Neural crest cell (in vitro differentiated cells): ENCODE measurements at regions not wholly inside any gene's neighbourhood (a gene's known extent, or its start where the extent isn't known, plus 50 kb on each side); places are given as distances from the start of the nearest gene placed in this dataset.
A peak's percentile ranks its signal among the peaks of the same experiment; 100 is the strongest.
"Not testable (repeated sequence)": the region's sequence is repeated elsewhere in the genome, so short reads cannot be mapped to it uniquely, and the experiment has no call there.

Source experiments
- DNase-seq: peaks from one replicate; pipeline ENCODE4 v3.0.0; 2021; ENCODE audit warnings: low read depth, mixed read lengths, low spot score
- H3K27ac Mint-ChIP-seq: one replicate; pipeline ENCODE4 v1.8.0; 2021; ENCODE audit warnings: mild to moderate bottlenecking, mixed read lengths; ENCODE audit not compliant: unreplicated experiment
- H3K27me3 Mint-ChIP-seq: 2 replicates; pipeline ENCODE4 v1.8.0; 2021; ENCODE audit warnings: low read depth, mild to moderate bottlenecking, mixed read lengths
- H3K36me3 Mint-ChIP-seq: 2 replicates; pipeline ENCODE4 v1.8.0; 2021; ENCODE audit warnings: low read depth, mild to moderate bottlenecking, mixed read lengths
- H3K4me1 Mint-ChIP-seq: 2 replicates; pipeline ENCODE4 v1.8.0; 2021; ENCODE audit warnings: mixed read lengths
- H3K4me3 Mint-ChIP-seq: one replicate; pipeline ENCODE4 v1.8.0; 2021; ENCODE audit warnings: mild to moderate bottlenecking, mixed read lengths
- H3K9me3 Mint-ChIP-seq: 2 replicates; pipeline ENCODE4 v1.8.0; 2021; ENCODE audit warnings: mixed read lengths
- CTCF ChIP-seq: fragments of 200-600 bp; sonication (generic); conservative IDR thresholded peaks from 2 replicates; pipeline ENCODE4 v1.5.0; 2021; ENCODE audit warnings: antibody characterized with exemption, mild to moderate bottlenecking

GRCh38 chr17:16878084-16878483 is 93.8 kb downstream of the TNFRSF13B start:
- Mint-ChIP-seq H3K36me3 (no peaks in the 10 kb centered on the region), H3K4me3 (no peak overlapping the region), H3K9me3 (peaks cover 5% of the 10 kb centered on the region), H3K27me3 (no peaks in the 10 kb centered on the region), H3K27ac (no peak overlapping the region), H3K4me1 (no peaks in the 10 kb centered on the region)
- no peak for TF ChIP-seq CTCF
- DNase-seq: no peak

GRCh38 chr17:16877099-16877498 is 94.8 kb downstream of the TNFRSF13B start:
- Mint-ChIP-seq H3K36me3 (no peaks in the 10 kb centered on the region), H3K4me3 (no peak overlapping the region), H3K27me3 (no peaks in the 10 kb centered on the region), H3K27ac (peak overlapping the region; percentile 35), H3K4me1 (no peaks in the 10 kb centered on the region), H3K9me3 (peaks cover 5% of the 10 kb centered on the region)
- TF ChIP-seq CTCF: no peak
- no peak for DNase-seq

- no peak for DNase-seq
- H3K4me3 Mint-ChIP-seq: no peak overlapping the region
- H3K27ac Mint-ChIP-seq: no peak overlapping the region
- peaks cover 5% of the 10 kb centered on the region for H3K9me3 Mint-ChIP-seq
- no peak for TF ChIP-seq CTCF
- H3K36me3 Mint-ChIP-seq: no peaks in the 10 kb centered on the region
- no peaks in the 10 kb centered on the region for H3K27me3 Mint-ChIP-seq
- H3K4me1 Mint-ChIP-seq: no peaks in the 10 kb centered on the region
Observed at GRCh38 chr17:16875662-16876061, 96.3 kb downstream of the TNFRSF13B start.

DNA sequence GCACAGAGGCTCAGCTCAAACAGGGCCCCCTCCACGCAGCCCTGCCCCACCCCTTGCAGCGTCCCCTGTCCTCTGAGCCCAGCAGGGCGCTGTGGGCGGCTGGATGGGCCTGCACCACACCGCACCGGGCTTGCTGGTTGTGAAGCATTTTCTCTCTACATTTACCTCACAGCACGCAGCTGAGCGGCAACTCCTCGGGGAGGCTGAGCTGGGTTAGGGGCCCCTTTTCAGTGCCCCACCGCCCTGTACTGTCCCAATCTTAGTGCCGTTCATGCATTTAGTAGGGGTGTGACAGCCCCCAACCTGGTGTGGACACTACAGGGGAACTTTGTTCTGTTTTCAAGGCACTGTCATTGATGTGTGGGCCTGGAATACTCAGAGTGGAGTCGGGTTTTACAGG is 97.7 kb downstream of the TNFRSF13B start:
- H3K4me3 Mint-ChIP-seq, H3K27ac Mint-ChIP-seq, H3K9me3 Mint-ChIP-seq, H3K4me1 Mint-ChIP-seq, H3K27me3 Mint-ChIP-seq, H3K36me3 Mint-ChIP-seq, DNase-seq: not testable (repeated sequence)

GRCh38 chr17:16873174-16874035 is 98.5 kb downstream of the TNFRSF13B start:
- Mint-ChIP-seq H3K27me3 (no peaks in the 10 kb centered on the region), H3K27ac (no peak overlapping the region), H3K9me3 (peaks cover 5% of the 10 kb centered on the region), H3K4me3 (no peak overlapping the region), H3K4me1 (no peaks in the 10 kb centered on the region), H3K36me3 (no peaks in the 10 kb centered on the region)
- peak; percentile 50 for DNase-seq
- TF ChIP-seq CTCF: peak; percentile 70

DNA sequence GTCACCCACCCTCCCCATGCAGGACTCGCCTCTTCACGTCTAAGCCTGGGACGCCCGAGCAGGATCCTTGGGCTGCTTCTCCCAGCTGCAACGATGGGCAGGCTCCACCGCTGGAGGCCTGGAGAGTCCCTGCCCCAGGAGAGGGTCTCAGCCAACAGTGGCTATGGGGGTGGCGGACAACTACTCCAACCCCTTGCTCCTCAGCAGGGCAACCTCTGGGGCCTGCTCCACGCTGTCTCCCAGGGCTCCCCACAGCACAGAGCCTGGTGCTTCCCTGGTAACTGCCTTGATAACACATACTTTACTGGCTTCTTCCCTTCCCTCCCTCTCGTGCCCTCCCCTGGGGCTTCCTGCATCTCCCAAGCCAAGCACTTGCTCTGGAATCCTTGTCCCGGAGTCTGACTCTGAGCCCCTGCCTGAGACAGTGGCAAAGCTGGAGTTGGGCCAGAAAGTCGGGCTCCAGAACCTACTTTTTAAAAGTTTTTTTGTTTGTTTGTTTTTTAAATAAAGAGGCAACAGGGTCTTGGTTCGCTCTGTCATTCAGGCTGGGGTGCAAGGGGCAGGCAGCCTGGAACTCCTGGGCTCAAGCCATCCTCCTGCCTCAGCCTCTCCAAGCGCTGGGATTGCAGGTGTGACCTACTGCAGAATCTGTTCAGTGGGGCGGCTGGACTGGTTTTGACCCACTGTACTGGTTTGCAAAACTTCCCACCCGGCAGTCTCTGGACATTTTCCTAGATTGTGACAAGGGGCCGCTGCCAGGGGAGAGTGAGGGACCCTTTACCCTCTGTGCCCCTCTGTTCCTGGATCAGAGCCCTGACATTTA is 99.4 kb downstream of the TNFRSF13B start:
- Mint-ChIP-seq H3K4me1 (no peaks in the 10 kb centered on the region), H3K27me3 (no peaks in the 10 kb centered on the region), H3K36me3 (no peaks in the 10 kb centered on the region), H3K9me3 (peaks cover 5% of the 10 kb centered on the region), H3K27ac (no peak overlapping the region), H3K4me3 (no peak overlapping the region)
- TF ChIP-seq CTCF: no peak
- DNase-seq: no peak

GRCh38 chr17:16871446-16872190 is 100.3 kb downstream of the TNFRSF13B start:
- H3K27me3 Mint-ChIP-seq, H3K36me3 Mint-ChIP-seq, DNase-seq, H3K9me3 Mint-ChIP-seq, H3K4me3 Mint-ChIP-seq, H3K4me1 Mint-ChIP-seq, H3K27ac Mint-ChIP-seq: not testable (repeated sequence)
